Muscle layer of colon (tissue), 2 donors: ENCODE measurements at regions not wholly inside any gene's neighbourhood (a gene's known extent, or its start where the extent isn't known, plus 50 kb on each side); places are given as distances from the start of the nearest gene placed in this dataset.

Experiments used
- H3K27ac ChIP-seq: one replicate; pipeline ENCODE4 v1.7.0; 2013; ENCODE audit warnings: low read depth, mild to moderate bottlenecking, low read length, moderate library complexity
- H3K27me3 ChIP-seq, 2 donors: one replicate each; pipeline ENCODE4 v1.7.0; 2013; ENCODE audit warnings: low read length in 2 of 2, mild to moderate bottlenecking in 2 of 2; ENCODE audit not compliant: insufficient read depth in 2 of 2, control insufficient read depth in 1 of 2
- H3K36me3 ChIP-seq: one replicate; pipeline ENCODE4 v1.7.0; 2013; ENCODE audit warnings: mild to moderate bottlenecking, low read length; ENCODE audit not compliant: insufficient read depth
- H3K4me1 ChIP-seq: one replicate; pipeline ENCODE4 v1.7.0; 2013; ENCODE audit warnings: mild to moderate bottlenecking, low read length; ENCODE audit not compliant: insufficient read depth
- H3K4me3 ChIP-seq, 2 donors: one replicate each; pipeline ENCODE4 v1.7.0; 2013; ENCODE audit warnings: low read length in 2 of 2, low read depth in 1 of 2, mild to moderate bottlenecking in 1 of 2, moderate library complexity in 1 of 2
- H3K9ac ChIP-seq: one replicate; pipeline ENCODE4 v1.7.0; 2013; ENCODE audit warnings: low read length
- H3K9me3 ChIP-seq: one replicate; pipeline ENCODE4 v1.7.0; 2013; ENCODE audit warnings: mild to moderate bottlenecking, low read length
- donor health status: abdominal sarcoma.
- donor health status: Adenocarcinoma of cecum.

- Histone ChIP-seq H3K9ac (no peak overlapping the region), H3K27me3 (no peaks in the 10 kb centered on the region), H3K27ac (no peak overlapping the region), H3K4me1 (peaks cover 23% of the 10 kb centered on the region), H3K36me3 (no peaks in the 10 kb centered on the region), H3K9me3 (no peaks in the 10 kb centered on the region), H3K4me3 (no peak overlapping the region)
These were observed 312.6 kb upstream of the ID4 start for GRCh38 chr6:19524366-19525186.

DNA sequence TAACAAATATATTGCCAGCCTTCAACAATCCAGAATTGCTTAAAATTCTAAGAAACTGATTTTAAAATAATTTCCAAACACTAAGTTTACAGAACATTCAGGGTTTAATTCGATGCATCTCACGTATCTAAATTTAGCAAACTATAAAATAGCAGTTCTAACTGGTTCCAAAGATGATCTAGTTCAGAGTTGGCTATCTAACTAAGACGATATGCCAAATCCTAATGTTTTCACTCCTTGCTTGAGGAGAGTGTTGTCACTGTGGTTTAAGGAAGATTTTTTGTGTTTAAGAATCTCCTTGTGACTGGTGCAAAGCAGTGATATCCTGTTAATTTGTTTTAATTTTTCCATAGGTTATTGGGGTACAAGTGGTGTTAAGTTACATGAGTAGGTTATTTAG, 311.5 kb upstream of the ID4 start:
- no peaks in the 10 kb centered on the region for H3K36me3 ChIP-seq
- no peak overlapping the region for H3K9ac ChIP-seq
- no peak overlapping the region for H3K27ac ChIP-seq
- H3K27me3 ChIP-seq: no peaks in the 10 kb centered on the region
- H3K4me3 ChIP-seq: no peak overlapping the region
- H3K9me3 ChIP-seq: no peaks in the 10 kb centered on the region
- peaks cover 23% of the 10 kb centered on the region for H3K4me1 ChIP-seq

GRCh38 chr6:19530188-19530587, 307.0 kb upstream of the ID4 start:
- Histone ChIP-seq H3K9ac (no peak overlapping the region), H3K4me3 (no peak overlapping the region), H3K9me3 (no peaks in the 10 kb centered on the region), H3K27ac (no peak overlapping the region), H3K27me3 (no peaks in the 10 kb centered on the region), H3K36me3 (no peaks in the 10 kb centered on the region), H3K4me1 (peaks cover 8% of the 10 kb centered on the region)

DNA sequence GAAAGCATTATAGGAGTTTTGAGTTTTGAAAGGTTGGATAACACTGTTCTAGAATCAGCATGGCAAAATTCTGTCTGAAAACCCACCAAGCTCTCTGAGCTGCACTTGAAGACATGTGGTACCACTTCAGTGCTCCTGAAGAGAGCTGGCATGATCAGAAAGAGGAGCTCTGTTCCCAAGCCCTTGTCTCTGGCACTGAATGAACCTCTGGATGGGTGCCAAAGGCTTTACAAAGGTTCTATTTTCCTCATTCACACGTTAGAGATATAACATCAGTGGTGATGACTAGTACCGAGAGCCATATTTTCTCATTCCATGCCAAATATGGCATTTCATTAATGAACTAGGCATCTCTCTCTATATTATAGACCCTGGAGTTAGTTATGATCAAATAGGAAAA, 301.8 kb upstream of the ID4 start:
- H3K27ac ChIP-seq: no peak overlapping the region
- H3K4me3 ChIP-seq: no peak overlapping the region
- H3K9ac ChIP-seq: no peak overlapping the region
- H3K27me3 ChIP-seq: no peaks in the 10 kb centered on the region
- H3K4me1 ChIP-seq: no peaks in the 10 kb centered on the region
- H3K36me3 ChIP-seq: no peaks in the 10 kb centered on the region
- H3K9me3 ChIP-seq: no peaks in the 10 kb centered on the region

DNA sequence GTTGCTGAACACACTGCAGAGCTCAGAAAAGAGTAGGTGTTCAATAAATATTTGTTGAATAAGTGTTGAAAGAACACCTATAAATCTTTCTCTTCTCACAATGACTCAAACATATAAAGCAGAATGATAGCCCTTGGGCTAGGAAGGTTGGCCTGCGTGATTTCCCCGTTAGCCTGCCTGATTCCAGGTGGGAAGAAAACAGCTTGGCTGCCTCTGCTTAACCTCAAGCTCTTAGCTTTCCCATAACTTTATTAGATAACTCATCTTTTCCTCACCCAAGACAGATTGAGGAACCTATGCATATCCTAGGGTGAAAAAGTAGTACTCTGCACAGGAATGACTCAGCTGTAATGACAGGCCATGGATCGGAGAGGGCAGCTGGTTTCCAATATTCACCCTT, 300.3 kb upstream of the ID4 start:
- Histone ChIP-seq H3K4me1 (no peaks in the 10 kb centered on the region), H3K4me3 (no peak overlapping the region), H3K27me3 (no peaks in the 10 kb centered on the region), H3K9me3 (no peaks in the 10 kb centered on the region), H3K9ac (no peak overlapping the region), H3K27ac (no peak overlapping the region), H3K36me3 (no peaks in the 10 kb centered on the region)

GRCh38 chr6:19538096-19538495, 299.1 kb upstream of the ID4 start:
- H3K9me3 ChIP-seq: no peaks in the 10 kb centered on the region
- H3K27me3 ChIP-seq: no peaks in the 10 kb centered on the region
- no peaks in the 10 kb centered on the region for H3K4me1 ChIP-seq
- no peak overlapping the region for H3K27ac ChIP-seq
- H3K4me3 ChIP-seq: no peak overlapping the region
- no peak overlapping the region for H3K9ac ChIP-seq
- H3K36me3 ChIP-seq: no peaks in the 10 kb centered on the region

DNA sequence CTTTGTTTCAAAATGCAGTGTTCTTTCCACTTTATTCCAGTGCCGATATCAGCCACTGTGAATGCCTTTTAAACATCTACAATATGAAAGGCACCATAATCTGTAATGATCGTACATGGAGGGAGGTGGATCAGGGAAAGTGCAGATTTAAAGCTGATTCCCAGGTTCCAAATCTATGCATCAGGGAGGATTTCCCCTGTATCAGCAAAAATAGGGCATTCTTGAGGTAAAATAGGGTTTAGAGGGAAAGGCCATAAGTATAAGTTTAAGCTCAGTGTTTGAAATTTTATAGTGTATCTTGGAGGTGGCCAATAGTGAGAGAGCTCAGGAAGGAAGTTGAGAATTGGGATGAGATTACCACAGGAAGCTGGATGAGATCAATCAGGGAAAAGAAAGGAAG, 289.7 kb upstream of the ID4 start:
- no peak overlapping the region for H3K9ac ChIP-seq
- H3K4me3 ChIP-seq: no peak overlapping the region
- no peaks in the 10 kb centered on the region for H3K4me1 ChIP-seq
- no peak overlapping the region for H3K27ac ChIP-seq
- H3K9me3 ChIP-seq: no peaks in the 10 kb centered on the region
- no peaks in the 10 kb centered on the region for H3K36me3 ChIP-seq
- no peaks in the 10 kb centered on the region for H3K27me3 ChIP-seq

DNA sequence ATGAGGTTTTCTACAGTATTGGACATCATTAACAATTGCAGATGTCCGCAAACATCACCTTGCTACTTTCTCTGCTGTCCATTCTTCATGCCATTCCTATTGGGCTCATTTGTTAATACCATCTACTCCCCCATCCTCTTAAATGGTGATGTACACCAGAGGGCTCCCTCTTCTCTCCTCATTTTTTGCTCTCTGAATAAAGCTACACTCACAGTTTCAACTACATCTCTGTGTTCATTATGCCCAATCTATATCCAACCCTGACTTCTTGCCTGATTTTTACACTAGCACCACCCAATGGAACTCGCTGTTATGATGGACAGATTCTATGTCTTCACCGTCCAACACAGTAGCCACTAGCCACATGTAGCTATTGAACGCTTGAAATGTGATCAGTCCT, 288.1 kb upstream of the ID4 start:
- Histone ChIP-seq H3K4me3 (no peak overlapping the region), H3K9ac (no peak overlapping the region), H3K36me3 (no peaks in the 10 kb centered on the region), H3K27ac (no peak overlapping the region), H3K4me1 (no peaks in the 10 kb centered on the region), H3K9me3 (no peaks in the 10 kb centered on the region), H3K27me3 (no peaks in the 10 kb centered on the region)

- Histone ChIP-seq H3K36me3 (no peaks in the 10 kb centered on the region), H3K9ac (no peak overlapping the region), H3K9me3 (no peaks in the 10 kb centered on the region), H3K27me3 (no peaks in the 10 kb centered on the region), H3K27ac (no peak overlapping the region), H3K4me3 (no peak overlapping the region), H3K4me1 (peaks cover 3% of the 10 kb centered on the region)
These were observed 286.8 kb upstream of the ID4 start for GRCh38 chr6:19550380-19550779.

- peaks cover 3% of the 10 kb centered on the region for H3K4me1 ChIP-seq
- H3K4me3 ChIP-seq: no peak overlapping the region
- H3K27ac ChIP-seq: no peak overlapping the region
- H3K27me3 ChIP-seq: no peaks in the 10 kb centered on the region
- H3K9ac ChIP-seq: no peak overlapping the region
- H3K9me3 ChIP-seq: no peaks in the 10 kb centered on the region
- no peaks in the 10 kb centered on the region for H3K36me3 ChIP-seq
These were observed 285.6 kb upstream of the ID4 start for GRCh38 chr6:19551611-19552010.

- Histone ChIP-seq H3K4me3 (no peak overlapping the region), H3K36me3 (no peaks in the 10 kb centered on the region), H3K9me3 (no peaks in the 10 kb centered on the region), H3K27me3 (no peaks in the 10 kb centered on the region), H3K27ac (no peak overlapping the region), H3K9ac (no peak overlapping the region), H3K4me1 (peaks cover 3% of the 10 kb centered on the region)
These were observed 285.1 kb upstream of the ID4 start for GRCh38 chr6:19552076-19552475.

- Histone ChIP-seq H3K4me1 (peaks cover 3% of the 10 kb centered on the region), H3K4me3 (no peak overlapping the region), H3K9me3 (no peaks in the 10 kb centered on the region), H3K9ac (no peak overlapping the region), H3K27ac (no peak overlapping the region), H3K36me3 (no peaks in the 10 kb centered on the region), H3K27me3 (no peaks in the 10 kb centered on the region)
These were observed 284.6 kb upstream of the ID4 start for GRCh38 chr6:19552588-19552987.
